HuH-7 (cell line): ENCODE measurements at regions not wholly inside any gene's neighbourhood (a gene's known extent, or its start where the extent isn't known, plus 50 kb on each side); places are given as distances from the start of the nearest gene placed in this dataset.
"Not testable (repeated sequence)": the region's sequence is repeated elsewhere in the genome, so short reads cannot be mapped to it uniquely, and the experiment has no call there.

Source experiments
- DNase-seq: peaks from one replicate; pipeline ENCODE4 v3.0.0; 2011; ENCODE audit warnings: low spot score

GRCh38 chr4:16450724-16451123, 224.5 kb upstream of the TAPT1 start:
- DNase-seq, result no peak

- no peak for DNase-seq
Measured at GRCh38 chr4:16450031-16450430, 223.8 kb upstream of the TAPT1 start.

GRCh38 chr4:16449406-16449805, 223.1 kb upstream of the TAPT1 start:
- no peak for DNase-seq

GRCh38 chr4:16448241-16448840, 222.1 kb upstream of the TAPT1 start:
- no peak for DNase-seq

- DNase-seq, result peak; percentile 27
Measured at GRCh38 chr4:16443504-16444088, 217.3 kb upstream of the TAPT1 start.

- DNase-seq, result no peak
Measured at GRCh38 chr4:16442296-16442695, 216.0 kb upstream of the TAPT1 start.

GRCh38 chr4:16439768-16440167, 213.5 kb upstream of the TAPT1 start:
- no peak for DNase-seq

GRCh38 chr4:16438986-16439385, 212.7 kb upstream of the TAPT1 start:
- DNase-seq, result no peak

GRCh38 chr4:16437836-16438235, 211.6 kb upstream of the TAPT1 start:
- DNase-seq, result no peak

- DNase-seq, result no peak
Measured at GRCh38 chr4:16431866-16432265, 205.6 kb upstream of the TAPT1 start.

GRCh38 chr4:16418814-16419213, 192.5 kb upstream of the TAPT1 start:
- no peak for DNase-seq

GRCh38 chr4:16417198-16417597, 190.9 kb upstream of the TAPT1 start:
- no peak for DNase-seq

GRCh38 chr4:16416601-16417000, 190.3 kb upstream of the TAPT1 start:
- DNase-seq, result no peak

- DNase-seq, result no peak
Measured at GRCh38 chr4:16415751-16416150, 189.5 kb upstream of the TAPT1 start.

- no peak for DNase-seq
Measured at GRCh38 chr4:16413814-16414555, 187.7 kb upstream of the TAPT1 start.

GRCh38 chr4:16411501-16412085, 185.3 kb upstream of the TAPT1 start:
- DNase-seq, result no peak

- not testable (repeated sequence) for DNase-seq
Measured at GRCh38 chr4:16393216-16393615, 166.9 kb upstream of the TAPT1 start.

GRCh38 chr4:16391196-16391595, 164.9 kb upstream of the TAPT1 start:
- DNase-seq, result no peak

- DNase-seq, result no peak
Measured at GRCh38 chr4:16387448-16387847, 161.2 kb upstream of the TAPT1 start.

GRCh38 chr4:16386711-16387320, 160.5 kb upstream of the TAPT1 start:
- no peak for DNase-seq

GRCh38 chr4:16384576-16384975, 158.3 kb upstream of the TAPT1 start:
- no peak for DNase-seq

- DNase-seq, result no peak
Measured at GRCh38 chr4:16382571-16382970, 156.3 kb upstream of the TAPT1 start.

- no peak for DNase-seq
Measured at GRCh38 chr4:16377887-16378286, 151.6 kb upstream of the TAPT1 start.
